Trophoblast cell (in vitro differentiated cells and primary cell): ENCODE measurements at regions not wholly inside any gene's neighbourhood (a gene's known extent, or its start where the extent isn't known, plus 50 kb on each side); places are given as distances from the start of the nearest gene placed in this dataset.

Experiments
- DNase-seq, 2 donors: peaks; one replicate each; pipeline ENCODE4 v3.0.0-alpha.2; 2016
- H2AFZ ChIP-seq: 2 replicates; pipeline ENCODE4 v1.6.1; 2013; ENCODE audit warnings: low read length, moderate library complexity, mild to moderate bottlenecking; ENCODE audit not compliant: insufficient read depth, poor library complexity
- H2AK5ac ChIP-seq: 2 replicates; pipeline ENCODE4 v1.6.1; 2013; ENCODE audit warnings: mild to moderate bottlenecking, low read length
- H2BK120ac ChIP-seq: 2 replicates; pipeline ENCODE4 v1.6.1; 2013; ENCODE audit warnings: low read length, mild to moderate bottlenecking, moderate library complexity; ENCODE audit not compliant: insufficient read depth, poor library complexity
- H2BK12ac ChIP-seq: 2 replicates; pipeline ENCODE4 v1.6.1; 2013; ENCODE audit warnings: mild to moderate bottlenecking, low read length, moderate library complexity
- H2BK5ac ChIP-seq: 2 replicates; pipeline ENCODE4 v1.6.1; 2013; ENCODE audit warnings: low read length, low read depth, moderate library complexity, mild to moderate bottlenecking; ENCODE audit not compliant: poor library complexity
- H3K14ac ChIP-seq: 2 replicates; pipeline ENCODE4 v1.6.1; 2013; ENCODE audit warnings: mild to moderate bottlenecking, low read length
- H3K18ac ChIP-seq: 2 replicates; pipeline ENCODE4 v1.6.1; 2013; ENCODE audit warnings: mild to moderate bottlenecking, low read length
- H3K23ac ChIP-seq: 2 replicates; pipeline ENCODE4 v1.6.1; 2013; ENCODE audit warnings: low read length
- H3K27ac ChIP-seq: 2 replicates; pipeline ENCODE4 v1.5.1; 2013; ENCODE audit warnings: low read depth, mild to moderate bottlenecking, inconsistent platforms, low read length, moderate library complexity
- H3K27me3 ChIP-seq: 2 replicates; pipeline ENCODE4 v1.6.1; 2013; ENCODE audit warnings: inconsistent platforms, mild to moderate bottlenecking, low read length, moderate library complexity; ENCODE audit not compliant: insufficient read depth
- H3K36me3 ChIP-seq, 2 experiments: 1 replicate in 1 of 2; 2 replicates in 1 of 2; pipeline ENCODE4 v1.6.1; 2013; ENCODE audit warnings: low read length in 2 of 2, mild to moderate bottlenecking in 2 of 2, moderate library complexity in 1 of 2; ENCODE audit not compliant: insufficient read depth in 2 of 2, control insufficient read depth in 1 of 2
- H3K4ac ChIP-seq: 2 replicates; pipeline ENCODE4 v1.6.1; 2013; ENCODE audit warnings: low read depth, mild to moderate bottlenecking, low read length, moderate library complexity
- H3K4me1 ChIP-seq, 2 experiments: 1 replicate in 1 of 2; 2 replicates in 1 of 2; pipeline ENCODE4 v1.6.1; 2013; ENCODE audit warnings: low read length in 2 of 2, mild to moderate bottlenecking in 2 of 2, moderate library complexity in 1 of 2; ENCODE audit not compliant: insufficient read depth in 2 of 2, control insufficient read depth in 1 of 2
- H3K4me2 ChIP-seq: 2 replicates; pipeline ENCODE4 v1.6.1; 2013; ENCODE audit warnings: inconsistent platforms, mild to moderate bottlenecking, low read length, moderate library complexity
- H3K4me3 ChIP-seq: 2 replicates; pipeline ENCODE4 v1.5.1; 2013; ENCODE audit warnings: mild to moderate bottlenecking, low read depth, low read length, inconsistent platforms
- H3K79me1 ChIP-seq: one replicate; pipeline ENCODE4 v1.6.1; 2013; ENCODE audit warnings: low read length
- H3K79me2 ChIP-seq: 2 replicates; pipeline ENCODE4 v1.6.1; 2013; ENCODE audit warnings: low read length, mild to moderate bottlenecking; ENCODE audit not compliant: control insufficient read depth, insufficient read depth, poor library complexity
- H3K9ac ChIP-seq: 2 replicates; pipeline ENCODE4 v1.6.1; 2013; ENCODE audit warnings: mild to moderate bottlenecking, low read length
- H3K9me3 ChIP-seq: 2 replicates; pipeline ENCODE4 v1.6.1; 2013; ENCODE audit warnings: low read depth, mild to moderate bottlenecking, control low read depth, inconsistent platforms, low read length; ENCODE audit not compliant: insufficient read depth
- H4K12ac ChIP-seq: 2 replicates; pipeline ENCODE4 v1.6.1; 2013; ENCODE audit warnings: low read depth, mild to moderate bottlenecking, low read length, moderate library complexity
- H4K8ac ChIP-seq: 2 replicates; pipeline ENCODE4 v1.6.1; 2013; ENCODE audit warnings: low read depth, mild to moderate bottlenecking, low read length, moderate library complexity
- H4K91ac ChIP-seq: one replicate; pipeline ENCODE4 v1.6.1; 2013; ENCODE audit warnings: low read depth, mild to moderate bottlenecking, low read length, moderate library complexity
- WGBS: extraction: QIAGEN DNeasy Blood & Tissue Kit; methylation state at CpG from one replicate; pipeline ENCODE4 v1.1.7; 2013; ENCODE audit warnings: missing lambda C conversion rate; ENCODE audit not compliant: insufficient read length, insufficient coverage; ENCODE audit errors: extremely low coverage; 5-methylcytosine and 5-hydroxymethylcytosine counted together

DNA sequence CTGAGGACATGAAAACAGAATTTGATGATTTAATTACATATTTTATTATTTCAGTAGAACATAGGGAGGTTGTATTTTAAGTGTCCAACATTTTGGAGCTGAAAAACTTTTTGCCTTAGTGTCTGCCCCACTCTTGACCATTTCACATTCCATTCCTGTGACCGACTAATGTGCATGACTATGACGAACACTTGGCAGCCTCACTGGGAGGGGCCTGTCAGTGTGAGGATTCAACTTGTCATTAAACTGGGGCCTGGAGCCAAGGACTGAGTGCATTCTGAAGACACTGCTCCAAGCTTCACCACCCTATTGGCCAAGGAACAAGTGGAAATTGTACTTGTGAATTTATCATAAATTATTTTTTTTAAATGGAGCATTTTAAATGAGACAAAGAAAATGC is 661.3 kb downstream of the BCKDHB start:
- no peak overlapping the region for H3K4ac ChIP-seq
- no peak overlapping the region for H2BK5ac ChIP-seq
- H2BK12ac ChIP-seq = no peak overlapping the region
- H3K79me1 ChIP-seq = no peaks in the 10 kb centered on the region
- H3K9ac ChIP-seq = no peak overlapping the region
- H2BK120ac ChIP-seq = no peak overlapping the region
- no peaks in the 10 kb centered on the region for H3K9me3 ChIP-seq
- no peaks in the 10 kb centered on the region for H3K79me2 ChIP-seq
- no peak overlapping the region for H3K4me2 ChIP-seq
- H2AK5ac ChIP-seq = no peak overlapping the region
- no peaks in the 10 kb centered on the region for H3K4me1 ChIP-seq
- H4K91ac ChIP-seq = no peak overlapping the region
- H3K36me3 ChIP-seq = no peaks in the 10 kb centered on the region
- no peak overlapping the region for H3K14ac ChIP-seq
- H4K8ac ChIP-seq = no peak overlapping the region
- H4K12ac ChIP-seq = no peak overlapping the region
- no peak overlapping the region for H3K4me3 ChIP-seq
- H3K27ac ChIP-seq = no peak overlapping the region
- H3K27me3 ChIP-seq = no peaks in the 10 kb centered on the region
- no peak overlapping the region for H3K18ac ChIP-seq
- no peak overlapping the region for H3K23ac ChIP-seq
- peak in 1 of 2 donors; percentile 12 for DNase-seq
- no peak overlapping the region for H2AFZ ChIP-seq
- WGBS = no CpG with 5 or more reads among the region's 2 CpGs

DNA sequence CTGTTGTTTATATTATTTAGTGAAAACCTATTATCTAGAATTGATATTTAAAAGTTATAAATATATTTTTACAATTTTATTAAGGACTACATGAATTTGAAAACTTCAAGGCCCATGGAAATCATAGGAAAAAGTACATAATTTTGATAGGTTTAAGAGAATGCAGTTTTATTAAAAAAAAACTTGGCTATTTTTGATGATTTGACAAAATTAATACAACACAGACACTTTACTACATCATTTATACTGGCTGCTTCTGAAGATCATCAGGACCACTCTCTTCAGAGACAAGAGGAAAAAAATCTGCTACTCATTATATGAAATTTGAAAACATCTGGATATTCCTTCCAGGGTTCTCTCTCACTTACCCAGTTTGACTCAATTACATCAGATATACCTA is 637.7 kb downstream of the BCKDHB start:
- H2BK120ac ChIP-seq = no peak overlapping the region
- no peaks in the 10 kb centered on the region for H3K27me3 ChIP-seq
- no peak overlapping the region for H4K91ac ChIP-seq
- H4K12ac ChIP-seq = no peak overlapping the region
- H3K36me3 ChIP-seq = no peaks in the 10 kb centered on the region
- H3K27ac ChIP-seq = no peak overlapping the region
- no peak overlapping the region for H2BK5ac ChIP-seq
- H3K4me3 ChIP-seq = no peak overlapping the region
- H3K9me3 ChIP-seq = no peaks in the 10 kb centered on the region
- DNase-seq = no peak
- H3K4me2 ChIP-seq = no peak overlapping the region
- no peaks in the 10 kb centered on the region for H3K79me1 ChIP-seq
- no peak overlapping the region for H2AFZ ChIP-seq
- H3K18ac ChIP-seq = no peak overlapping the region
- H4K8ac ChIP-seq = no peak overlapping the region
- H3K4me1 ChIP-seq = no peaks in the 10 kb centered on the region
- no peak overlapping the region for H2BK12ac ChIP-seq
- no peak overlapping the region for H2AK5ac ChIP-seq
- H3K4ac ChIP-seq = no peak overlapping the region
- H3K9ac ChIP-seq = no peak overlapping the region
- no peak overlapping the region for H3K23ac ChIP-seq
- H3K79me2 ChIP-seq = no peaks in the 10 kb centered on the region
- H3K14ac ChIP-seq = no peak overlapping the region

DNA sequence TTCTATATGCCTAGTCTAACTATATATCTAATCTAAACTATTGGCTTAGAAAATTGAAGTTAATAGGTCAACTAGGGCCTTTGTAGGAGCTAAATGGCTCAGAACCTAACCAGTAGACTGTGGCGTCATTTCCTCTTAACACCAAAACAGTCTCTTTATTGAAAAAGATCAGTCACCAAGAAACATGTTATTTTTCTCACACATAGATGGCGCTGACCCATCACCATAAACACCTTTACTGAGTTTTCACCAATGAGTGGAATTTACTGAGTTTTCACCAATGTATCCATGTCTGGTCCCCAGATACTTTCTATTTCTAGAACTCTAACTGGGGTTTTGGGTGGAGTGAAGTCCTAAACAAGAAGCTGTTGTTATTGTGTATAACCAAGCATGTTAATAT is 636.0 kb downstream of the BCKDHB start:
- no peak overlapping the region for H2AK5ac ChIP-seq
- H2BK5ac ChIP-seq = no peak overlapping the region
- no peaks in the 10 kb centered on the region for H3K4me1 ChIP-seq
- no peak overlapping the region for H3K4ac ChIP-seq
- H3K36me3 ChIP-seq = no peaks in the 10 kb centered on the region
- no peak overlapping the region for H3K4me3 ChIP-seq
- H4K12ac ChIP-seq = no peak overlapping the region
- DNase-seq = peak in 1 of 2 donors; percentile 53
- no peak overlapping the region for H2AFZ ChIP-seq
- H3K9ac ChIP-seq = no peak overlapping the region
- H3K79me2 ChIP-seq = no peaks in the 10 kb centered on the region
- no peak overlapping the region for H3K23ac ChIP-seq
- no peak overlapping the region for H3K14ac ChIP-seq
- no peaks in the 10 kb centered on the region for H3K79me1 ChIP-seq
- no peak overlapping the region for H3K18ac ChIP-seq
- no peaks in the 10 kb centered on the region for H3K27me3 ChIP-seq
- no CpG with 5 or more reads among the region's 2 CpGs for WGBS
- H2BK120ac ChIP-seq = no peak overlapping the region
- no peak overlapping the region for H4K8ac ChIP-seq
- H3K4me2 ChIP-seq = no peak overlapping the region
- no peak overlapping the region for H2BK12ac ChIP-seq
- no peak overlapping the region for H4K91ac ChIP-seq
- no peaks in the 10 kb centered on the region for H3K9me3 ChIP-seq
- no peak overlapping the region for H3K27ac ChIP-seq

DNA sequence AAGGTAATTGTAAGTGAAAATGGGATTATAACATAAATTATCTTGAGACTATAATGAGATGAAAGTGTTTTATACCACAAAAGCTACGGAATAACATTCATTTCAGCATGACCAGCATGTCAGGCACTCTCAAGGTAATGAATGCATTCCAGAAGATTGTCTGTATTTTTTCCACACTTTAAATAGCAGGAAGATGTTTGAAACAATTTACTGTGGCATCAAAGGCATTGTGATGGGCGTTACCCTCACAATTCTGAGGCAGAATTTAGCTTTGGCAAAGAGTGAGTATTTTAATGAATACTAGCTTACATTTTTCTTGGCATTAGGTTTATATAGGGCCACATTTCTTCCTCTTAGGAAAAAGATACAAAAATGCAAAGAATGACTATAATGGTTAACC is 627.2 kb downstream of the BCKDHB start:
- no peak overlapping the region for H3K4ac ChIP-seq
- H2AFZ ChIP-seq = no peak overlapping the region
- H2BK120ac ChIP-seq = no peak overlapping the region
- no peak overlapping the region for H3K27ac ChIP-seq
- no peak overlapping the region for H2BK12ac ChIP-seq
- H3K79me2 ChIP-seq = no peaks in the 10 kb centered on the region
- no peak overlapping the region for H4K12ac ChIP-seq
- no peaks in the 10 kb centered on the region for H3K4me1 ChIP-seq
- no peaks in the 10 kb centered on the region for H3K9me3 ChIP-seq
- no peak overlapping the region for H3K4me3 ChIP-seq
- H3K23ac ChIP-seq = no peak overlapping the region
- H2BK5ac ChIP-seq = no peak overlapping the region
- no peak overlapping the region for H4K8ac ChIP-seq
- no CpG with 5 or more reads among the region's 2 CpGs for WGBS
- H2AK5ac ChIP-seq = no peak overlapping the region
- H3K79me1 ChIP-seq = no peaks in the 10 kb centered on the region
- H3K27me3 ChIP-seq = no peaks in the 10 kb centered on the region
- no peak overlapping the region for H3K9ac ChIP-seq
- DNase-seq = peak in 1 of 2 donors; percentile 50
- no peak overlapping the region for H4K91ac ChIP-seq
- no peak overlapping the region for H3K14ac ChIP-seq
- no peaks in the 10 kb centered on the region for H3K36me3 ChIP-seq
- H3K18ac ChIP-seq = no peak overlapping the region
- H3K4me2 ChIP-seq = no peak overlapping the region
